RWPE2 (cell line): ENCODE measurements at regions not wholly inside any gene's neighbourhood (a gene's known extent, or its start where the extent isn't known, plus 50 kb on each side); places are given as distances from the start of the nearest gene placed in this dataset.

Source experiments
- ATAC-seq: fragments of 200-7000 bp; cut with Tn5 transposase; 3 replicates; pipeline ENCODE4 v1.9.1; 2021; ENCODE audit warnings: low read depth
- DNase-seq: peaks from one replicate; pipeline ENCODE4 v3.0.0-alpha.2; 2020; ENCODE audit warnings: low spot score
- H3K27ac ChIP-seq: fragments of 450-650 bp; 2 replicates; pipeline ENCODE4 v1.5.1; 2017; ENCODE audit warnings: mild to moderate bottlenecking; ENCODE audit not compliant: poor library complexity, severe bottlenecking
- H3K27me3 ChIP-seq: fragments of 250-450 bp; sonication (Bioruptor Pico); 2 replicates; pipeline ENCODE4 v1.5.1; 2021; ENCODE audit warnings: mild to moderate bottlenecking, moderate library complexity; ENCODE audit not compliant: insufficient read depth, poor library complexity, severe bottlenecking
- H3K36me3 ChIP-seq: fragments of 250-450 bp; sonication (Bioruptor Pico); 2 replicates; pipeline ENCODE4 v1.5.1; 2020; ENCODE audit warnings: low read depth, mild to moderate bottlenecking, moderate library complexity
- H3K4me1 ChIP-seq: fragments of 250-450 bp; sonication (Bioruptor Pico); 2 replicates; pipeline ENCODE4 v1.5.1; 2021; ENCODE audit warnings: mild to moderate bottlenecking, moderate library complexity; ENCODE audit not compliant: insufficient read depth, poor library complexity, severe bottlenecking
- H3K4me3 ChIP-seq: fragments of 250-450 bp; sonication (Bioruptor Pico); 2 replicates; pipeline ENCODE4 v1.5.1; 2021; ENCODE audit warnings: mild to moderate bottlenecking, moderate library complexity; ENCODE audit not compliant: severe bottlenecking
- H3K9me3 ChIP-seq: fragments of 250-450 bp; sonication (Bioruptor Pico); 2 replicates; pipeline ENCODE4 v1.5.1; 2021; ENCODE audit warnings: mild to moderate bottlenecking, moderate library complexity; ENCODE audit not compliant: severe bottlenecking
- TF ChIP-seq, protein P1 (sequence below): fragments of 450-650 bp; IDR thresholded peaks from one replicate; pipeline ENCODE4 v1.5.1; 2017; ENCODE audit warnings: mild to moderate bottlenecking, moderate library complexity; ENCODE audit not compliant: poor library complexity, severe bottlenecking

GRCh38 chr14:44317441-44317746 is 189.7 kb downstream of the FSCB start:
- Histone ChIP-seq H3K4me3 (no peak overlapping the region), H3K27me3 (no peaks in the 10 kb centered on the region), H3K36me3 (no peaks in the 10 kb centered on the region), H3K9me3 (no peaks in the 10 kb centered on the region), H3K4me1 (peaks cover 8% of the 10 kb centered on the region), H3K27ac (peak overlapping the region; percentile 57)
- TF ChIP-seq, protein P1, sequence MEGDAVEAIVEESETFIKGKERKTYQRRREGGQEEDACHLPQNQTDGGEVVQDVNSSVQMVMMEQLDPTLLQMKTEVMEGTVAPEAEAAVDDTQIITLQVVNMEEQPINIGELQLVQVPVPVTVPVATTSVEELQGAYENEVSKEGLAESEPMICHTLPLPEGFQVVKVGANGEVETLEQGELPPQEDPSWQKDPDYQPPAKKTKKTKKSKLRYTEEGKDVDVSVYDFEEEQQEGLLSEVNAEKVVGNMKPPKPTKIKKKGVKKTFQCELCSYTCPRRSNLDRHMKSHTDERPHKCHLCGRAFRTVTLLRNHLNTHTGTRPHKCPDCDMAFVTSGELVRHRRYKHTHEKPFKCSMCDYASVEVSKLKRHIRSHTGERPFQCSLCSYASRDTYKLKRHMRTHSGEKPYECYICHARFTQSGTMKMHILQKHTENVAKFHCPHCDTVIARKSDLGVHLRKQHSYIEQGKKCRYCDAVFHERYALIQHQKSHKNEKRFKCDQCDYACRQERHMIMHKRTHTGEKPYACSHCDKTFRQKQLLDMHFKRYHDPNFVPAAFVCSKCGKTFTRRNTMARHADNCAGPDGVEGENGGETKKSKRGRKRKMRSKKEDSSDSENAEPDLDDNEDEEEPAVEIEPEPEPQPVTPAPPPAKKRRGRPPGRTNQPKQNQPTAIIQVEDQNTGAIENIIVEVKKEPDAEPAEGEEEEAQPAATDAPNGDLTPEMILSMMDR = no peak
- DNase-seq (no peak), ATAC-seq (no peak)

- DNase-seq (peak; percentile 90), ATAC-seq (peak; percentile 100)
- H3K36me3 ChIP-seq = no peaks in the 10 kb centered on the region
- H3K9me3 ChIP-seq = no peaks in the 10 kb centered on the region
- no peak overlapping the region for H3K4me3 ChIP-seq
- H3K27ac ChIP-seq = peak overlapping the region; percentile 57
- TF ChIP-seq, protein P1 = no peak
- H3K27me3 ChIP-seq = no peaks in the 10 kb centered on the region
- peaks cover 8% of the 10 kb centered on the region for H3K4me1 ChIP-seq
These were observed 190.2 kb downstream of the FSCB start for GRCh38 chr14:44316647-44317440.

DNA sequence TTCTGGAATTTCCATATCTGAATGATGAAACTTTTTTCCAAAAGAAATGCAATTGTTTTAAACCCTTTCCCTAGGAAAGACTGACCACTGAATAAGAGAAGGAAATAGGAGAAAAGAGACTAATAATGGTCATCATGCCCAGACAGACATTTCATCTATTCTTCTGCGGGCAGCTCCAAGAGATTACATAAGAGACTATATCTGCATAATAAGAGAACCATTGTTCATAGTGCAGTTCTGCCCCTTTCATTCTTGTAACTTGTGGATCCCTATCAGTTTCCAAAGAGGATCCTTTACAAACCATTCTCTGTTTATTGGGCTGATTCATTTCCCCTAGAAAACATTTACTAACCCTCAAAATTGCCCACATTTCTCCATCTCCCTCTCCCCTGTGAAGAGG is 197.8 kb downstream of the FSCB start:
- Histone ChIP-seq H3K27me3 (peaks cover 9% of the 10 kb centered on the region), H3K36me3 (no peaks in the 10 kb centered on the region), H3K9me3 (no peaks in the 10 kb centered on the region), H3K4me3 (no peak overlapping the region), H3K4me1 (no peaks in the 10 kb centered on the region), H3K27ac (no peak overlapping the region)
- no peak for ATAC-seq
- DNase-seq = no peak
- TF ChIP-seq, protein P1 = no peak

DNA sequence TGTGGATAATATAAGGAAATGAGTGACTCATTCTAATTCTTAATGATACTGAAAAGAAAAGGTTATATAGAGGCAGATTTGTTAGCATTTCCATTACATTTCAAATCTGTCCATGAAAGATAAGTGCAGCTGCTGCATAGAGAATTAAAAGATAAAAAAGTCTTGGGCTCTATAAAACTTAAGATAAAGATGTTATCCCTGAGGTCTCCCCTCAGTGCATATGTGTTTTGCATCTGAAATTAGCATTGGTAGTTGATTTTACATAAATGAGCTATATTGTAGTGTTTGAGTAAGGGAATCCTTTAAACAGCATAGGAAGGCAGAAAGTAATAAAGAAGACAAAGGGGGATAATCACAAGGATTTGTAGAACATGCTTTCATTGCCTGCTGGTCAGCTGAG is 206.2 kb downstream of the FSCB start:
- Histone ChIP-seq H3K36me3 (no peaks in the 10 kb centered on the region; the same call in 1 of the 2 replicates), H3K9me3 (no peaks in the 10 kb centered on the region), H3K27ac (no peak overlapping the region), H3K27me3 (peaks cover 14% of the 10 kb centered on the region), H3K4me1 (no peaks in the 10 kb centered on the region), H3K4me3 (no peak overlapping the region)
- DNase-seq = no peak
- TF ChIP-seq, protein P1 = no peak
- no peak for ATAC-seq

- Histone ChIP-seq H3K4me1 (no peaks in the 10 kb centered on the region), H3K4me3 (no peak overlapping the region), H3K27ac (no peak overlapping the region), H3K9me3 (no peaks in the 10 kb centered on the region), H3K27me3 (peaks cover 22% of the 10 kb centered on the region), H3K36me3 (no peaks in the 10 kb centered on the region; the same call in 1 of the 2 replicates)
- DNase-seq (no peak), ATAC-seq (no peak)
- TF ChIP-seq, protein P1 = no peak
These were observed 209.6 kb downstream of the FSCB start for GRCh38 chr14:44297437-44297836.
